Glutamatergic neuron (in vitro differentiated cells): ENCODE measurements at regions not wholly inside any gene's neighbourhood (a gene's known extent, or its start where the extent isn't known, plus 50 kb on each side); places are given as distances from the start of the nearest gene placed in this dataset.
"Not testable (repeated sequence)": the region's sequence is repeated elsewhere in the genome, so short reads cannot be mapped to it uniquely, and the experiment has no call there.

Experiments used
- DNase-seq: peaks from one replicate; pipeline ENCODE4 v3.0.0; 2022
- H3K27ac Mint-ChIP-seq: one replicate; pipeline ENCODE4 v1.8.0; 2020; ENCODE audit warnings: mild to moderate bottlenecking, mixed read lengths, inconsistent platforms; ENCODE audit not compliant: unreplicated experiment
- H3K27me3 Mint-ChIP-seq: one replicate; pipeline ENCODE4 v1.8.0; 2020; ENCODE audit warnings: mild to moderate bottlenecking, moderate library complexity, mixed read lengths, inconsistent platforms; ENCODE audit not compliant: unreplicated experiment
- H3K36me3 Mint-ChIP-seq: one replicate; pipeline ENCODE4 v1.8.0; 2020; ENCODE audit warnings: mild to moderate bottlenecking, mixed read lengths, inconsistent platforms; ENCODE audit not compliant: unreplicated experiment
- H3K4me1 Mint-ChIP-seq: one replicate; pipeline ENCODE4 v1.8.0; 2020; ENCODE audit warnings: mild to moderate bottlenecking, low read depth, mixed read lengths, inconsistent platforms; ENCODE audit not compliant: unreplicated experiment
- H3K4me3 Mint-ChIP-seq: one replicate; pipeline ENCODE4 v1.8.0; 2020; ENCODE audit warnings: mild to moderate bottlenecking, mixed read lengths, inconsistent platforms; ENCODE audit not compliant: unreplicated experiment
- H3K9me3 Mint-ChIP-seq: one replicate; pipeline ENCODE4 v1.8.0; 2020; ENCODE audit warnings: mild to moderate bottlenecking, moderate library complexity, mixed read lengths, inconsistent platforms; ENCODE audit not compliant: unreplicated experiment
- CTCF ChIP-seq: fragments of 200-600 bp; sonication (generic); IDR thresholded peaks from one replicate; pipeline ENCODE4 v1.5.0; 2021; ENCODE audit not compliant: partially characterized antibody, unreplicated experiment

- H3K4me1 Mint-ChIP-seq, result no peaks in the 10 kb centered on the region
Measured at GRCh38 chr7:101146-102046, 91.0 kb upstream of the FAM20C start.

GRCh38 chr7:102047-102711 is 90.2 kb upstream of the FAM20C start:
- Mint-ChIP-seq H3K9me3 (peaks cover 2% of the 10 kb centered on the region), H3K4me1 (no peaks in the 10 kb centered on the region), H3K36me3 (peaks cover 8% of the 10 kb centered on the region), H3K27me3 (no peaks in the 10 kb centered on the region), H3K27ac (no peak overlapping the region), H3K4me3 (no peak overlapping the region)
- DNase-seq, result no peak
- TF ChIP-seq CTCF, result no peak

More at GRCh38 chr7:101146-102046, 91.0 kb upstream of the FAM20C start:
- Mint-ChIP-seq H3K36me3 (peaks cover 12% of the 10 kb centered on the region), H3K9me3 (peaks cover 2% of the 10 kb centered on the region), H3K4me3 (no peak overlapping the region), H3K27me3 (no peaks in the 10 kb centered on the region), H3K27ac (no peak overlapping the region)
- DNase-seq, result no peak
- no peak for TF ChIP-seq CTCF

GRCh38 chr7:102721-103120 is 89.7 kb upstream of the FAM20C start:
- H3K36me3 Mint-ChIP-seq, result peaks cover 5% of the 10 kb centered on the region
- no peak for DNase-seq
- no peaks in the 10 kb centered on the region for H3K4me1 Mint-ChIP-seq
- H3K27ac Mint-ChIP-seq, result no peak overlapping the region
- H3K4me3 Mint-ChIP-seq, result no peak overlapping the region
- H3K9me3 Mint-ChIP-seq, result peaks cover 4% of the 10 kb centered on the region
- TF ChIP-seq CTCF, result no peak
- no peaks in the 10 kb centered on the region for H3K27me3 Mint-ChIP-seq

GRCh38 chr7:103981-104380 is 88.4 kb upstream of the FAM20C start:
- not testable (repeated sequence) for DNase-seq, H3K27me3 Mint-ChIP-seq, H3K27ac Mint-ChIP-seq, H3K4me1 Mint-ChIP-seq, H3K36me3 Mint-ChIP-seq, H3K4me3 Mint-ChIP-seq, H3K9me3 Mint-ChIP-seq

- TF ChIP-seq CTCF, result no peak
- H3K4me3 Mint-ChIP-seq, result no peak overlapping the region
- H3K27me3 Mint-ChIP-seq, result no peaks in the 10 kb centered on the region
- H3K27ac Mint-ChIP-seq, result no peak overlapping the region
- H3K9me3 Mint-ChIP-seq, result peaks cover 7% of the 10 kb centered on the region
- H3K4me1 Mint-ChIP-seq, result no peaks in the 10 kb centered on the region
- no peak for DNase-seq
- peaks cover 5% of the 10 kb centered on the region for H3K36me3 Mint-ChIP-seq
Measured at GRCh38 chr7:105002-105401, 87.4 kb upstream of the FAM20C start.
